Lung (tissue), 12 donors: ENCODE measurements at regions not wholly inside any gene's neighbourhood (a gene's known extent, or its start where the extent isn't known, plus 50 kb on each side); places are given as distances from the start of the nearest gene placed in this dataset. TPM values are rescaled to one million over a fixed set of nuclear protein-coding genes. Genes with fewer than 3 reads are reported as not detected.

Source experiments
- ATAC-seq: fragments of 200-7000 bp; cut with Tn5 transposase; one replicate; pipeline ENCODE4 v1.9.1; 2020; ENCODE audit warnings: moderate number of reproducible peaks; ENCODE audit not compliant: insufficient read depth, low FRiP score
- DNase-seq, 3 donors: peaks; one replicate each; pipeline ENCODE4 v3.0.0-alpha.2; 2013 to 2017
- H3K27ac ChIP-seq, 2 donors: one replicate each; pipeline ENCODE4 v1.5.1; 2013; ENCODE audit warnings: mild to moderate bottlenecking in 2 of 2, moderate library complexity in 2 of 2, control low read depth in 1 of 2, inconsistent platforms in 1 of 2, low read depth in 1 of 2, low read length in 1 of 2
- H3K27me3 ChIP-seq, 3 donors: one replicate each; pipeline ENCODE4 v1.5.1; 2013; ENCODE audit warnings: low read length in 2 of 3; ENCODE audit not compliant: control insufficient read depth in 3 of 3, insufficient read depth in 3 of 3
- H3K36me3 ChIP-seq, 4 donors: one replicate each; pipeline ENCODE4 v1.5.1; 2013; ENCODE audit warnings: low read length in 4 of 4, mild to moderate bottlenecking in 1 of 4, moderate library complexity in 1 of 4; ENCODE audit not compliant: control insufficient read depth in 4 of 4, insufficient read depth in 4 of 4
- H3K4me1 ChIP-seq, 5 donors: one replicate each; pipeline ENCODE4 v1.5.1; 2013; ENCODE audit warnings: low read length in 5 of 5, mild to moderate bottlenecking in 2 of 5, moderate library complexity in 1 of 5; ENCODE audit not compliant: control insufficient read depth in 5 of 5, insufficient read depth in 5 of 5
- H3K4me3 ChIP-seq: one replicate; pipeline ENCODE4 v1.5.1; 2013; ENCODE audit warnings: mild to moderate bottlenecking, control low read depth, moderate library complexity
- H3K9ac ChIP-seq, 2 donors: one replicate each; pipeline ENCODE4 v1.5.1; 2013; ENCODE audit warnings: low read length in 2 of 2, control low read depth in 1 of 2; ENCODE audit not compliant: insufficient read depth in 1 of 2
- H3K9me3 ChIP-seq, 4 donors: one replicate each; pipeline ENCODE4 v1.5.1; 2013; ENCODE audit warnings: low read length in 3 of 4, mild to moderate bottlenecking in 1 of 4, moderate library complexity in 1 of 4; ENCODE audit not compliant: control insufficient read depth in 4 of 4, insufficient read depth in 3 of 4
- CTCF ChIP-seq: IDR thresholded peaks from 2 replicates; pipeline ENCODE4 v1.5.1; 2012; ENCODE audit warnings: mild to moderate bottlenecking; ENCODE audit errors: control extremely low read depth, extremely low read depth
- WGBS, 2 donors: extraction: QIAGEN DNeasy Blood & Tissue Kit; methylation state at CpG; one replicate each; pipeline ENCODE4 v1.1.7; 2013; 5-methylcytosine and 5-hydroxymethylcytosine counted together
- small RNA-seq: library from RNA; depleted of rRNA; stranded (forward); fragments of <200 nt; gene quantifications from one replicate; pipeline ENCODE3, GENCODE V24; 2014; ENCODE audit warnings: low replicate concordance
- donor health status: control.
- donor health status: control.
- donor health status: Bipolar disorder and iron deficiency.
- donor health status: healthy.
- donor health status: DM: yes; HTN: yes; CAD: no.

DNA sequence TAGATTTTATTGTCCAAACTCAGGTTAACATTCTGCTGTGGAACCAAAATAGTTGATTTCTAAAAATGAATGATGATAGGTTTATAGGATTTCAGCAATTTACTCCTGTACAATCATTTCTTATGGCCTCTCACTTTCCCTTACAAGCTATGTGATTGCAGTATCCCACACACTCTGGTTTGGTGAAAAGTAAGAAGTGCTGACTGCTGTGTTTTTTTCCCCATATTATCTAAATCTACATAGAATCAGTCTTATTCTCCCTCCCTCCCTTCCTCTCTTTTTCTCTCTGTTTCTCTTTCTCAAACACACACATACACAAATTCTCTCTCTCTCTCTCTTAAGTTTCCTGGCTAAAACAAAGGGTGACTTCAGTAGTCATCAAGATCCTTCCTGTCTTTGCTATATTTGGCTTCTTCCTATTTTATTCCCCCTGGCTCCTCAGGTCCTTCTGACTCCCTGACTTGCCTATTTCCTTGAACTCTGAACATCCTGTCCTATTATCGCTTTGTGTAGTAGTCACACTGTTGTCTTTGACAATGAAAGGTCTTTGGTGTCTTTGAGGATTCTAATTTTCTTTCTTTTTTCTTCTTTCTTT, 55.9 kb upstream of the HAPLN1 start:
- no peaks in the 10 kb centered on the region for H3K4me1 ChIP-seq
- no peak overlapping the region for H3K27ac ChIP-seq
- H3K27me3 ChIP-seq = no peaks in the 10 kb centered on the region
- no peaks in the 10 kb centered on the region for H3K9me3 ChIP-seq
- no peaks in the 10 kb centered on the region for H3K36me3 ChIP-seq
- DNase-seq (no peak), ATAC-seq (no peak)
- no peak overlapping the region for H3K9ac ChIP-seq
- no peak overlapping the region for H3K4me3 ChIP-seq
- TF ChIP-seq CTCF = no peak
- 68 to 82% methylated on average over 1 of the region's 1 CpG for WGBS, 2 donors

Small RNAs in the stretch of these regions (small RNA-seq; reads per million reads assigned to genes)
- gene RNU4-11P = not detected
